HUDEP-2 (cell line): ENCODE measurements at regions not wholly inside any gene's neighbourhood (a gene's known extent, or its start where the extent isn't known, plus 50 kb on each side); places are given as distances from the start of the nearest gene placed in this dataset.
"Not testable (repeated sequence)": the region's sequence is repeated elsewhere in the genome, so short reads cannot be mapped to it uniquely, and the experiment has no call there.

Experiments used
- DNase-seq, 76 experiments: peaks; one replicate each; lab custom pipeline; 2025; ENCODE audit not compliant: unreplicated experiment in 76 of 76; lab: John Stamatoyannopoulos, UW

- no peak for DNase-seq
Measured at GRCh38 chr12:78331181-78331580, 500.5 kb downstream of the NAV3 start.

- DNase-seq, result no peak
Measured at GRCh38 chr12:78331753-78332152, 501.1 kb downstream of the NAV3 start.

- DNase-seq, result no peak
Measured at GRCh38 chr12:78338054-78338785, 507.5 kb downstream of the NAV3 start.

- DNase-seq, result no peak
Measured at GRCh38 chr12:78340406-78340805, 509.7 kb downstream of the NAV3 start.

- no peak for DNase-seq
Measured at GRCh38 chr12:78343657-78344056, 513.0 kb downstream of the NAV3 start.

- no peak for DNase-seq
Measured at GRCh38 chr12:78359520-78359919, 505.1 kb upstream of the SYT1 start.

- DNase-seq, result no peak
Measured at GRCh38 chr12:78361683-78362082, 502.9 kb upstream of the SYT1 start.

GRCh38 chr12:78371284-78371683 lies 493.3 kb upstream of the SYT1 start:
- no peak for DNase-seq

GRCh38 chr12:78375461-78375860 lies 489.1 kb upstream of the SYT1 start:
- no peak for DNase-seq

GRCh38 chr12:78376257-78376656 lies 488.3 kb upstream of the SYT1 start:
- no peak for DNase-seq

GRCh38 chr12:78379065-78379464 lies 485.5 kb upstream of the SYT1 start:
- not testable (repeated sequence) for DNase-seq

- DNase-seq, result no peak
Measured at GRCh38 chr12:78383414-78383813, 481.2 kb upstream of the SYT1 start.

- no peak for DNase-seq
Measured at GRCh38 chr12:78384541-78384940, 480.0 kb upstream of the SYT1 start.

- no peak for DNase-seq
Measured at GRCh38 chr12:78385541-78385940, 479.0 kb upstream of the SYT1 start.

GRCh38 chr12:78386871-78387270 lies 477.7 kb upstream of the SYT1 start:
- no peak for DNase-seq

- no peak for DNase-seq
Measured at GRCh38 chr12:78387721-78388120, 476.9 kb upstream of the SYT1 start.

- no peak for DNase-seq
Measured at GRCh38 chr12:78388461-78388860, 476.1 kb upstream of the SYT1 start.

- DNase-seq, result no peak
Measured at GRCh38 chr12:78390920-78391319, 473.7 kb upstream of the SYT1 start.

GRCh38 chr12:78392918-78393317 lies 471.7 kb upstream of the SYT1 start:
- DNase-seq, result no peak

GRCh38 chr12:78395961-78396360 lies 468.6 kb upstream of the SYT1 start:
- no peak for DNase-seq

- DNase-seq, result no peak
Measured at GRCh38 chr12:78396538-78396937, 468.0 kb upstream of the SYT1 start.

GRCh38 chr12:78398750-78399149 lies 465.8 kb upstream of the SYT1 start:
- DNase-seq, result no peak
